Hepatocyte (in vitro differentiated cells): ENCODE measurements at regions not wholly inside any gene's neighbourhood (a gene's known extent, or its start where the extent isn't known, plus 50 kb on each side); places are given as distances from the start of the nearest gene placed in this dataset.

Experiments
- EZH2 ChIP-seq: fragments of 200-600 bp; sonication (generic); IDR thresholded peaks from 2 replicates; pipeline ENCODE4 v1.6.1; 2016; ENCODE audit warnings: antibody characterized with exemption, mild to moderate bottlenecking, borderline replicate concordance
- TF ChIP-seq, protein P1 (sequence below): fragments of 200-600 bp; sonication (generic); IDR thresholded peaks from 2 replicates; pipeline ENCODE4 v1.5.1; 2016; ENCODE audit warnings: antibody characterized with exemption, mild to moderate bottlenecking; ENCODE audit not compliant: poor library complexity

DNA sequence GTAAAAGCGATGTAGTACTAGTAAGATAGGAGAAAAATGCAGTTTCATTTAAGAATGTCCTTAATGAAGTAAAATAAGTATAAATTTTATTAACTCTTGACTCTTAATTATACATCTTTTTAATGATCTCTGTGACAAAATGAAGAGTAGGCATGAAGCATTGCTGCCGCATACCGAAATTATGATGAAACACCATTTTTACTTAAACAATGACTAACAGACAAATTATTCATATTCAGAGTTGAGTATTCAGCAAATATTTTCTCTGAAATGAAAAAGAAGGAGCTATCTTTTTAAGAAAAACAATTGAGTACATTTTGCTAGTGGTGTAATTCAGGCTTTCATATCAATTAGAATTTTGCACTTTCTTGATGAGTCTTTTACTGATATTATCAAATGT lies 150.6 kb upstream of the DOCK10 start:
- TF ChIP-seq, protein P1, sequence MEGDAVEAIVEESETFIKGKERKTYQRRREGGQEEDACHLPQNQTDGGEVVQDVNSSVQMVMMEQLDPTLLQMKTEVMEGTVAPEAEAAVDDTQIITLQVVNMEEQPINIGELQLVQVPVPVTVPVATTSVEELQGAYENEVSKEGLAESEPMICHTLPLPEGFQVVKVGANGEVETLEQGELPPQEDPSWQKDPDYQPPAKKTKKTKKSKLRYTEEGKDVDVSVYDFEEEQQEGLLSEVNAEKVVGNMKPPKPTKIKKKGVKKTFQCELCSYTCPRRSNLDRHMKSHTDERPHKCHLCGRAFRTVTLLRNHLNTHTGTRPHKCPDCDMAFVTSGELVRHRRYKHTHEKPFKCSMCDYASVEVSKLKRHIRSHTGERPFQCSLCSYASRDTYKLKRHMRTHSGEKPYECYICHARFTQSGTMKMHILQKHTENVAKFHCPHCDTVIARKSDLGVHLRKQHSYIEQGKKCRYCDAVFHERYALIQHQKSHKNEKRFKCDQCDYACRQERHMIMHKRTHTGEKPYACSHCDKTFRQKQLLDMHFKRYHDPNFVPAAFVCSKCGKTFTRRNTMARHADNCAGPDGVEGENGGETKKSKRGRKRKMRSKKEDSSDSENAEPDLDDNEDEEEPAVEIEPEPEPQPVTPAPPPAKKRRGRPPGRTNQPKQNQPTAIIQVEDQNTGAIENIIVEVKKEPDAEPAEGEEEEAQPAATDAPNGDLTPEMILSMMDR = no peak
- no peak for TF ChIP-seq EZH2
